ENCODE measurements at regions not wholly inside any gene's neighbourhood (a gene's known extent, or its start where the extent isn't known, plus 50 kb on each side); places are given as distances from the start of the nearest gene placed in this dataset.

GRCh38 chr5:96142184-96142781 is 180.6 kb upstream of the ELL2 start:
- no peak overlapping the region for H3K4me3 ChIP-seq (ENCODE audit: low read depth in 2 of 2, low read length in 1 of 2)
- WGBS (ENCODE audit: low lambda C conversion rate): 86% methylated on average over 5 of the region's 5 CpGs
- H4K20me1 ChIP-seq (ENCODE audit: insufficient read depth): no peaks in the 10 kb centered on the region
- no peaks in the 10 kb centered on the region for H3K9me3 ChIP-seq
- no peak for DNase-seq
- ChIA-PET POLR2A (no interaction called here), CTCF (no interaction called here)
- H3F3A ChIP-seq (replicated peaks; ENCODE audit: insufficient read depth): no peaks in the 10 kb centered on the region
- no peak overlapping the region for H3K4me2 ChIP-seq
- no peak overlapping the region for H3K27ac ChIP-seq (ENCODE audit: low read depth in 2 of 2, low read length in 1 of 2)
- H3K79me2 ChIP-seq (ENCODE audit: insufficient read depth): no peaks in the 10 kb centered on the region
- no peaks in the 10 kb centered on the region for H3K27me3 ChIP-seq (ENCODE audit: insufficient read depth)
- no peak overlapping the region for H2AFZ ChIP-seq (ENCODE audit: low read depth)
- H3K4me1 ChIP-seq (ENCODE audit: control insufficient read depth in 1 of 2, insufficient read depth in 2 of 2, low read depth in 1 of 2, low read length in 1 of 2): no peaks in the 10 kb centered on the region
- no peaks in the 10 kb centered on the region for H3K9me2 ChIP-seq
- TF ChIP-seq POLR2AphosphoS5 (IDR thresholded peaks at IDR 0.05; ENCODE audit: low read depth, low read length) (no peak), GABPA (IDR thresholded peaks at IDR 0.05; ENCODE audit: low read depth) (no peak), IRF3 (IDR thresholded peaks at IDR 0.05; ENCODE audit: low read depth, low read length) (no peak), NFIC (IDR thresholded peaks at IDR 0.05; ENCODE audit: borderline replicate concordance) (no peak), EZH2phosphoT487 (IDR thresholded peaks at IDR 0.05; ENCODE audit: borderline replicate concordance, low read depth) (no peak), YY1 (IDR thresholded peaks at IDR 0.05; ENCODE audit: low read depth) (no peak), ELF1 (IDR thresholded peaks at IDR 0.05) (no peak), USF1 (IDR thresholded peaks at IDR 0.05; ENCODE audit: borderline replicate concordance, low read depth) (no peak), FOXJ3 (CRISPR knock-in tag; IDR thresholded peaks at IDR 0.05) (no peak), ZBTB33 (IDR thresholded peaks at IDR 0.05; ENCODE audit: borderline replicate concordance, low read depth) (no peak), EP300 (IDR thresholded peaks at IDR 0.05; ENCODE audit: borderline replicate concordance in 1 of 2, low read depth in 1 of 2, low read length in 1 of 2) (no peak), SMC3 (IDR thresholded peaks at IDR 0.05; ENCODE audit: low read depth, low read length) (no peak)
- H3K9ac ChIP-seq: no peak overlapping the region
- no peaks in the 10 kb centered on the region for H3K36me3 ChIP-seq (replicated peaks in 1 of 2; ENCODE audit: control insufficient read depth in 1 of 2, insufficient read depth in 2 of 2, low read length in 1 of 2)

- POLR2A ChIA-PET: no interaction called here
- H3K9me3 ChIP-seq: no peaks in the 10 kb centered on the region
- no peak overlapping the region for H3K27ac ChIP-seq (ENCODE audit: low read depth in 2 of 2, low read length in 1 of 2)
- no peaks in the 10 kb centered on the region for H4K20me1 ChIP-seq (ENCODE audit: insufficient read depth)
- H3K36me3 ChIP-seq (replicated peaks in 1 of 2; ENCODE audit: control insufficient read depth in 1 of 2, insufficient read depth in 2 of 2, low read length in 1 of 2): no peaks in the 10 kb centered on the region
- H3K79me2 ChIP-seq (ENCODE audit: insufficient read depth): no peaks in the 10 kb centered on the region
- no peaks in the 10 kb centered on the region for H3F3A ChIP-seq (replicated peaks; ENCODE audit: insufficient read depth)
- TF ChIP-seq GATA2 (CRISPR knock-in tag; IDR thresholded peaks at IDR 0.05) (no peak), SIN3A (IDR thresholded peaks at IDR 0.05; ENCODE audit: borderline replicate concordance, low read depth, low read length) (no peak), TAF1 (IDR thresholded peaks at IDR 0.05; ENCODE audit: borderline replicate concordance, low read depth, low read length) (no peak), PBX3 (IDR thresholded peaks at IDR 0.05) (no peak), IRF3 (IDR thresholded peaks at IDR 0.05; ENCODE audit: low read depth, low read length) (no peak), TEAD4 (IDR thresholded peaks at IDR 0.05; ENCODE audit: borderline replicate concordance, insufficient read depth) (no peak), FOXM1 (IDR thresholded peaks at IDR 0.05; ENCODE audit: low read depth) (no peak), RXRA (IDR thresholded peaks at IDR 0.05; ENCODE audit: borderline replicate concordance, low read depth) (no peak), MAX (IDR thresholded peaks at IDR 0.05; ENCODE audit: low read depth) (no peak), USF1 (IDR thresholded peaks at IDR 0.05; ENCODE audit: borderline replicate concordance, low read depth) (no peak), EZH2phosphoT487 (IDR thresholded peaks at IDR 0.05; ENCODE audit: borderline replicate concordance, low read depth) (no peak), MEF2A (IDR thresholded peaks at IDR 0.05; ENCODE audit: borderline replicate concordance, low read depth) (no peak)
- H3K4me3 ChIP-seq (ENCODE audit: low read depth in 2 of 2, low read length in 1 of 2): no peak overlapping the region
- H2AFZ ChIP-seq (ENCODE audit: low read depth): no peak overlapping the region
- no peaks in the 10 kb centered on the region for H3K4me1 ChIP-seq (ENCODE audit: control insufficient read depth in 1 of 2, insufficient read depth in 2 of 2, low read depth in 1 of 2, low read length in 1 of 2)
- 73% methylated on average over 4 of the region's 4 CpGs for WGBS (ENCODE audit: low lambda C conversion rate)
- no peaks in the 10 kb centered on the region for H3K9me2 ChIP-seq
- CTCF ChIA-PET: interaction anchor here (1.1 kb wide), 1 partner anchor 9 kb away, joined by 4 read pairs; no protein-coding TSS in a partner anchor
- no peaks in the 10 kb centered on the region for H3K27me3 ChIP-seq (ENCODE audit: insufficient read depth)
- no peak overlapping the region for H3K9ac ChIP-seq
- no peak for DNase-seq
- no peak overlapping the region for H3K4me2 ChIP-seq
Measured at GRCh38 chr5:96141749-96142148, 180.1 kb upstream of the ELL2 start.

All from SK-N-SH (cell line).